Lower leg skin (tissue), 3 donors: ENCODE measurements at regions not wholly inside any gene's neighbourhood (a gene's known extent, or its start where the extent isn't known, plus 50 kb on each side); places are given as distances from the start of the nearest gene placed in this dataset.

Experiments used
- CTCF ChIP-seq, 3 donors: fragments of 450-650 bp; IDR thresholded peaks; one replicate each; pipeline ENCODE4 v1.5.1; 2016; ENCODE audit warnings: antibody characterized with exemption in 3 of 3, mild to moderate bottlenecking in 3 of 3, moderate library complexity in 2 of 3
- POLR2A ChIP-seq, 2 donors: fragments of 450-650 bp; IDR thresholded peaks; one replicate each; pipeline ENCODE4 v1.6.1; 2016 to 2017; ENCODE audit warnings: antibody characterized with exemption in 2 of 2, mild to moderate bottlenecking in 1 of 2, moderate library complexity in 1 of 2

DNA sequence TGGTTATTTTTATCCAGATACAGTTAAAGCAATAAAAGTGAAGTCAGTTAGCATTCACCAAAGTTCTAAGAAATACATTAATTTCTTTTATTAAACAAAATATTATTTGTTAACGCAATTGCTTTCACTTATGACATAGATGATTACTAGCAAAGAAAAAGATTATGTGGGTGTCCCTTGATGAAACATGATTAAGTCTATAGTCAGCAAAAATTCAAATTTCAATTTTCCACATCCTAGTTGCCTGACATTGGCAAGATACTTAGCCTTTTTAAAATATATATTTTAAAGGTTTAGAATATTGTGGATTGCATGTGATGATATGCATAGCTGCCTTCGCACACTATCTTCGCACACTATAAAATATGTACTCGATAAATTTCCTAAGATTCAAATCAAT is 1780.5 kb upstream of the MIR17HG start:
- TF ChIP-seq CTCF (IDR thresholded peaks at IDR 0.05) (no peak), POLR2A (IDR thresholded peaks at IDR 0.05) (no peak)
